Glomerular endothelial cell (primary cell): ENCODE measurements at regions not wholly inside any gene's neighbourhood (a gene's known extent, or its start where the extent isn't known, plus 50 kb on each side); places are given as distances from the start of the nearest gene placed in this dataset.

Source experiments
- DNase-seq: peaks from one replicate; pipeline ENCODE4 v3.0.0-alpha.2; 2011; ENCODE audit warnings: low read depth, low spot score; ENCODE audit errors: extremely low read depth

GRCh38 chr20:60494476-60494875, 536.3 kb downstream of the CDH26 start:
- DNase-seq = no peak

- no peak for DNase-seq
Observed at GRCh38 chr20:60497298-60498035, 539.2 kb downstream of the CDH26 start.

GRCh38 chr20:60500038-60500701, 541.9 kb downstream of the CDH26 start:
- no peak for DNase-seq

DNA sequence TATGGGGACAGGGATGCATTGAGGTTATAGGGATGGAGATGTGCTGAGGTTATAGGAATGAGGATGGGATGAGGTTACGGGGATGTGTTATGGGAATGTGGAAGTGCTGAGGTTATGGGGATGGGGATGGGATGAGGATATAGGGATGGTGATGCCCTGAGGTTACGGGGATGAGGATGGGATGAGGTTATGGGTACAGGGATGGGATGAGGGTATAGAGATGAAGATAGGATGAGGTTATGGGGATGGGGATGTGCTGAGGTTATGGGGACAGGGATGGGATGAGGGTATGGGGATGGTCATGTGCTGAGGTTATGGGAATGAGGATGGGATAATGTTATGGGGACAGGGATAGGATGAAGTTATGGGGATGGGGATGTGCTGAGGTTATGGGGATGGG, 542.8 kb downstream of the CDH26 start:
- no peak for DNase-seq

DNA sequence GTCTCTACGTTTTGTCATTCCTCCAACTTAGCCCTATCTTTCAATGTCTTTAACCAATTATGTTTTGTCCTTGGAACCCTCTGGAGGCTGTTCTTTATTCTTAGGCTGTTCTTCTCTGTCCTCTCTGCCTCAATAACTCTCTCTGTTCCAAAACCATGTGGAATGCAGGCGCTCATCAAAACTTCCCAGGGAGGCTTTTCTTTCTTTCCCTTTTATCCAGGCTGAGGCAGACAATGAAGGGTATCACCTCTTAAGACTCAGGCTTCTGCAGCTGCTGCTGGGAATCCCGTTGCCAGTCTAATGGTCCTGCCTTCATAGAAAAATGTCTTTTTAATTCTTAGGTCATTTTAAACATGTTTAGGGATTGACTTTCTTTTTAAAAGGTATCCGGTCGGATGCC, 544.7 kb downstream of the CDH26 start:
- DNase-seq = no peak

DNA sequence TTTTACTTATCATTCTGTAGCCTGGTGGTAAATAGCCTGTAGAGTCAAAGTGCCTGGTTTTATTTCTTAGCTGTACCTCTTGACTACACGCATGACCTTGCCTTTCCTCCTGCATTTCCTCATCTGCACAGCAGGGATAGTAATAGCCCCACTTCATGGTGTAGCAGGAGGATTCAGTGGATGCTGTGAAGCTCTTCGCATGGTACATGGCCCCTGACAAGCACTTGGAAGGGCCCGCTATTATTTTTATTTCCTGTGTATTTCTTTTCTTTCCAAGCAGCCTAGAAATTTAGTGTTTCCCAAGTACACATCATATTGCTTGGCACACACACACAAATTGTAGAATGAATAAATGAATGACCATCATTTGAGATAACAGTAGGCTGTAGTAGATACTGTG, 547.2 kb downstream of the CDH26 start:
- no peak for DNase-seq

- no peak for DNase-seq
Observed at GRCh38 chr20:60506061-60506460, 547.8 kb downstream of the CDH26 start.

DNA sequence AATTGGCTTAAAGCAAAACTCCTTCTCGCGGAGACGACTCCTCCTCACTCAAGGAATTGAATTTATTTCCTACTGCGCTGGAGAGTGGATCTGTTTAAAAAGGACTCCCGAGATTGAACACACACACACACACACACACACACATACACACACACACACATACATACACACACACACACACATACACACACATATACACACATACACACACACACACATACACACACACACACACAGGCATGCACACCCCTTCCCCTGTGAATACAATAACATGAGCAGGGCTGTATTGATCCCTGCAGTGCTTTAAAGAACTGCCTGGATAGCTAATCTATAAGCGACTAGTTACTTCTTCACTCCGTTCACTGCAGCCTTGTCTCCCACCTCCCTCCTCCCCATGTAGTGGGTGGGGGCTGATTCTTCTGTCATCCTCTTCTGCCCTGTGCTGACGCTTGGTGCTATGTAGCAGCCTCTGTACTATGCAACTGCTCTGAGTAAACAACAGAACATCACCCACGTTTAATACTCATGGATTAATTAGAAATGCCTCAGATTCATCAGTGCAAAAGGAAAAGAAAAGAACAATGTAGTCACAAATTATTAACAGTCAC, 549.0 kb downstream of the CDH26 start:
- DNase-seq = no peak

DNA sequence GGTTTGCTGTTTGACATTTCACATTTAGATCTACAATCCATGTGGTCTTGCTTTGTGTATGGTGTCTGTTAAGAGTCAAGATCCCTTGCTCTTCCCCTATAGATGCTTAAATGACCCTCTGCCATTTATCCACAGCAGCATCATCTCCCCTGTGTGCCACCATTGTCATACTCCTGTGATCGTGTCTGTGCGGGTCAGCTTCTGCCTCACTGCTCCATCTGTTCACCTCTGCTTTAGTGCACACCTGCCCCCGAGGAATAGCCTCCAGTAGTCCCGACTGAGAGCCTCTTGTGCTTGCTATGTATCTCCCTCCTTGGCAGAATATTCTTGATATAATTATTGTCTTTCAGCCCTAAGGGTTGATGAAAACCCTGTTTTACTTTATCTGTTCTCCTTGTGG, 551.2 kb downstream of the CDH26 start:
- no peak for DNase-seq

GRCh38 chr20:60510356-60510755, 552.1 kb downstream of the CDH26 start:
- DNase-seq = no peak

- DNase-seq = no peak
Observed at GRCh38 chr20:60512443-60512842, 554.2 kb downstream of the CDH26 start.

DNA sequence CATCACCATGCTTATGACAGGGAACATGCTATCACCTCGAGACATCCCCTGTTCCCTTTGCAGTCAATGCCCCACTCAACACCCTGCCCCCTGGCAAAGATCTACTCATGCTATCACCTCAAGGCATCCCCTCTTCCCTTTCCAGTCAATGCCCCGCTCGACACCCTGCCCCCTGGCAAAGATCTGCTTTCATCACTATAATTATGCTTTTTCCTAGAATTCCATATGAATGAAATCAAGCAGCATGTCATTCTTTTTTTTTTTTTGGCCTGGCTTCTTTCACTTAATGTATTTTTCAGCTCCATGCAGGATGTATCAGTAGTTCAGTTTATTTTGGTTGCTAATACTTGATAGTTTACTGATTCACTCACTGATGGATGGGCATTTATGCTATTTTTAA, 554.9 kb downstream of the CDH26 start:
- no peak for DNase-seq

GRCh38 chr20:60516442-60516841, 558.2 kb downstream of the CDH26 start:
- no peak for DNase-seq

DNA sequence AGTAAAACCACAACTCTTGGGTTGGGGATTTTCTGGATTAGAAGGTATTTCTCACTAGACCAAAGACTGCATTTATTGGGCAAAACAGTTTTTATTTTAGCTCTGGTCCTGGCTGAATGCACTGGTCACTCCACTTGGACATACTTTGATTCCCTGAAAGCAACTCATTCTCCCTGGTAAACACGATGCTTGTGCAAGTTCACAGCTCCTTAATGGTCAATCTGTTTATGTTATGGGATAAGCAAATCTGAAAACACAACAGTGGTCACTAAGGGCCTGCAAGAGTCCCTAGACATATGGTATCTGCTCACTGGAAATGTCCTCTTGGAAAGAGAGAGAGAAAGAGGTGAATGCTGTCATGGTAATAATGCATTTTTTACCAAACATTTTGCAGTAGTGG, 559.8 kb downstream of the CDH26 start:
- DNase-seq = no peak

- DNase-seq = no peak
Observed at GRCh38 chr20:60525397-60525796, 567.2 kb downstream of the CDH26 start.

DNA sequence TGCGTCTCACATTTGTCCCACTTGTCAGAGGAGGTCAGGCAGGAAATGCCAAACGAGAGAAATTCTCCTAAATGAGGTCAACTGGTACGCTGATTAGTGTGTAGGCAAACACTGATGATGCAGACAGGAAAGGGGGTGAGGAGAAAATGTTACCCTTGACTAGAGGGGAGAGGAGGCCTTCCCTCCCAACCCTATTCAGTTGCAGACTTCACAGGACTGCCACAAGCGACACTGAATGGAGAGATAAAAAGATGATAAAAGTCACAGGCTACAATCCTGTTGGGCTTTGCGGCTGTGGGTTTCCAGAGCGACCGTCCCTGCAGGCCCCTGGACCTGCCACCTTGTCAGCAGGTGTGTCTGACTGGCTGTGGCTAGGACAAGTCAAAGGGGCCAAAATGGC, 569.4 kb downstream of the CDH26 start:
- DNase-seq = no peak

DNA sequence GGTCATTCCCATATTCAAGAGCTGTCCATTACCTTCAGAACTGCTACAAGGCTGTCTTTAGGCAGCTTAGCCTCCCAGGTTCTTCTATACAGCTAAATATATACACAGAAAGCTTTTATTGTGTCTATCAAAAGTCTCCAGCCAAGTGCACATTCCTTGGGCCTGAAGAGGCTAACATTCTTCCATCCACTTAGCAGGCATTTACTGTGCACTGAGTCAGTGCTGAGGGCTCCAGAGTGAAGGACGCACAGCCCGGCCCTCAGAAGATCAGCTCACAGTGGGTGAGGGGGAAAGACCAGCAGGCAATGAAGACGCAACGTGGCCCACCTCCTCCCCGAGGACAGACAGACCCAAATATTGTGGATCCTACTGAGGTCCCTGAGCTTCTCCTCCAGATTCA, 569.9 kb downstream of the CDH26 start:
- DNase-seq = no peak

DNA sequence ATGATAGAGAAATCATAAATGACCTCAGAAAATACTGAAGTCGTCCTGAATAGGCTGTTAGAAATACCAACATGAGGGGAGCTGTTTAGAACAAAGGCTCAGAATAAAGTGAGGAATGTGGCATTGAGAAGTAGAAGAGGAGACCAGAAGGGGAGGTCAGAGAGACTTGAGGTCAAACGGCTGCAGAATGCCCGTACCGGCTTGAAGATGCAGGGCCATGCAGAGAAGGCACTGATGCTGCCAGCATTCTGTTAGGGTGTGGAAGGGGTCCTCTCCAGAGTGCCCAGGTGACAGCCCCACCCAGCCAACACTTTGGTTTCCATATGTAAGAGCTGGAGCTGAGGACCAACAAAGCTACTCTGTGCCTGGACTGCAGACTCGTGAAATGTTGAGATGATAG, 570.9 kb downstream of the CDH26 start:
- no peak for DNase-seq

DNA sequence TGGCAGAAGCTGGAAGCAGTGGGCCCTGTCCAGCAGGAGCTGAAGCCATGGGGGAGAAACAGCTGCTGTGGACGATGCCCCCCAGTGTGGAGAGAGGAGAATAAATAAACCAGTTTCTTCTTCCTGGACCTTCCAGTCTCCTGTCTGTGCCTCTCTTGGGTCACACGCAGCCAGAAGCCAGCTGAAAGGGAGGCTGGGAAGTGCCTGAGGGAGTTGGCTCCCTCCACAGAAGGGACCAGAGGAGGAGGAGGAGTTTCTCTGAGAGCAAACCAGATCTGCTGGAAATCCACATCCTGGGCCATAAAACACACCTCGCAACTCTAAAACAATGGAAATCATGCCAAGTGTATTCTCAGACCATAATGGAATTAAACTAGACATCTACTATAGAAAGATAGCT, 577.0 kb downstream of the CDH26 start:
- no peak for DNase-seq

GRCh38 chr20:60540591-60540990, 582.4 kb downstream of the CDH26 start:
- no peak for DNase-seq

DNA sequence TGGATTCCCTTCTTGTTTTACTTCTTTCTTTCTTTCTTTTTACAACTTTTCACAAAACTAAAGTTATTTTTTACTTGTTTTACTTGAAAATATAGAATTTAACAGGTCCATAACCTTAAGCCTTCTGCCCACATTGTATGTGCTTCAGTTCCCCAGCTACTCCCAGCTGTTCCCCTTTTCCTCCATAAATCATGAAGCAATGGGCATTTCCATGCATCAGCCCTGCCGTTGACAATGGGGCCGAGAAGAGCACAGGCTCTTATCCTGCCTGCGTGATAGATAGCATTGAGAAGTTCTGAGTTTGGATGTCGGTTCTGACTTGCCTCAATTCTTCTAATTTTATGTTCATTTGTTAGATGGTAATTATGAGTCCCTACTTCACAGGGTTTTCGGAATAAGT, 583.8 kb downstream of the CDH26 start:
- no peak for DNase-seq

- DNase-seq = no peak
Observed at GRCh38 chr20:60543598-60543997, 585.4 kb downstream of the CDH26 start.
